ENCODE measurements at regions not wholly inside any gene's neighbourhood (a gene's known extent, or its start where the extent isn't known, plus 50 kb on each side); places are given as distances from the start of the nearest gene placed in this dataset.

GRCh38 chr1:96632045-96632664, 89.4 kb upstream of the PTBP2 start:
- no peak for TF ChIP-seq CTCF (IDR thresholded peaks at IDR 0.05; ENCODE audit: low read depth, low read length, missing input control)
- no peak for TF ChIP-seq NR2F2 (IDR thresholded peaks at IDR 0.05)
- no peak for TF ChIP-seq TAF1 (conservative IDR thresholded peaks at IDR 0.05)
- no peak for TF ChIP-seq REST (IDR thresholded peaks at IDR 0.05)
- TF ChIP-seq HNF4A (conservative IDR thresholded peaks at IDR 0.05): no peak
- no peak for TF ChIP-seq ATF3 (IDR thresholded peaks at IDR 0.05)
- TF ChIP-seq MAX (IDR thresholded peaks at IDR 0.05): no peak
- TF ChIP-seq EGR1 (IDR thresholded peaks at IDR 0.05; ENCODE audit: low read depth in 2 of 2): no peak
- TF ChIP-seq GABPA (IDR thresholded peaks at IDR 0.05 in 1 of 2, conservative IDR thresholded peaks at IDR 0.05 in 1 of 2): no peak
- TF ChIP-seq RAD21 (IDR thresholded peaks at IDR 0.05): no peak
- TF ChIP-seq ZBTB33 (IDR thresholded peaks at IDR 0.05): no peak
- no peak for TF ChIP-seq SP1 (IDR thresholded peaks at IDR 0.05)

Data from liver (tissue), 3 donors.